GM18519 (cell line): ENCODE measurements at regions not wholly inside any gene's neighbourhood (a gene's known extent, or its start where the extent isn't known, plus 50 kb on each side); places are given as distances from the start of the nearest gene placed in this dataset.
"Not testable (repeated sequence)": the region's sequence is repeated elsewhere in the genome, so short reads cannot be mapped to it uniquely, and the experiment has no call there.

ENCODE experiments used
- ATAC-seq: cut with Tn5 transposase; IDR thresholded peaks from one replicate; pipeline ENCODE4 v1.9.1; 2021; ENCODE audit warnings: mild to moderate bottlenecking, moderate library complexity; ENCODE audit not compliant: unreplicated experiment, low FRiP score

GRCh38 chr3:162367429-162368260 is 871.0 kb downstream of the OTOL1 start:
- no peak for ATAC-seq

GRCh38 chr3:162368417-162368816 is 871.8 kb downstream of the OTOL1 start:
- ATAC-seq: no peak

GRCh38 chr3:162369306-162369705 is 872.7 kb downstream of the OTOL1 start:
- ATAC-seq: no peak

GRCh38 chr3:162370141-162370540 is 873.5 kb downstream of the OTOL1 start:
- ATAC-seq: no peak

- ATAC-seq: no peak
These were observed 880.2 kb downstream of the OTOL1 start for GRCh38 chr3:162376761-162377160.

- ATAC-seq: no peak
These were observed 881.0 kb downstream of the OTOL1 start for GRCh38 chr3:162377608-162378007.

- no peak for ATAC-seq
These were observed 888.8 kb downstream of the OTOL1 start for GRCh38 chr3:162385387-162385786.

GRCh38 chr3:162390891-162391290 is 894.3 kb downstream of the OTOL1 start:
- no peak for ATAC-seq

- no peak for ATAC-seq
These were observed 894.7 kb downstream of the OTOL1 start for GRCh38 chr3:162391301-162391700.

- ATAC-seq: no peak
These were observed 898.9 kb downstream of the OTOL1 start for GRCh38 chr3:162395496-162395895.

- ATAC-seq: no peak
These were observed 901.9 kb downstream of the OTOL1 start for GRCh38 chr3:162398554-162398953.

- ATAC-seq: no peak
These were observed 904.1 kb downstream of the OTOL1 start for GRCh38 chr3:162400697-162401096.

- not testable (repeated sequence) for ATAC-seq
These were observed 914.9 kb downstream of the OTOL1 start for GRCh38 chr3:162411556-162411955.

GRCh38 chr3:162421721-162422120 is 925.1 kb downstream of the OTOL1 start:
- no peak for ATAC-seq

- no peak for ATAC-seq
These were observed 931.6 kb downstream of the OTOL1 start for GRCh38 chr3:162428192-162428591.

GRCh38 chr3:162435750-162436149 is 939.1 kb downstream of the OTOL1 start:
- no peak for ATAC-seq

- ATAC-seq: no peak
These were observed 940.2 kb downstream of the OTOL1 start for GRCh38 chr3:162436826-162437225.

- no peak for ATAC-seq
These were observed 940.9 kb downstream of the OTOL1 start for GRCh38 chr3:162437480-162437879.

GRCh38 chr3:162441716-162442115 is 945.1 kb downstream of the OTOL1 start:
- no peak for ATAC-seq

GRCh38 chr3:162443376-162443775 is 946.8 kb downstream of the OTOL1 start:
- no peak for ATAC-seq

- ATAC-seq: no peak
These were observed 972.2 kb downstream of the OTOL1 start for GRCh38 chr3:162468791-162469190.

GRCh38 chr3:162487138-162487537 is 990.5 kb downstream of the OTOL1 start:
- ATAC-seq: no peak
